NCI-H774 (cell line): ENCODE measurements at regions not wholly inside any gene's neighbourhood (a gene's known extent, or its start where the extent isn't known, plus 50 kb on each side); places are given as distances from the start of the nearest gene placed in this dataset.

Experiments
- DNase-seq: peaks from one replicate; lab custom pipeline; 2025; lab: John Stamatoyannopoulos, UW

DNA sequence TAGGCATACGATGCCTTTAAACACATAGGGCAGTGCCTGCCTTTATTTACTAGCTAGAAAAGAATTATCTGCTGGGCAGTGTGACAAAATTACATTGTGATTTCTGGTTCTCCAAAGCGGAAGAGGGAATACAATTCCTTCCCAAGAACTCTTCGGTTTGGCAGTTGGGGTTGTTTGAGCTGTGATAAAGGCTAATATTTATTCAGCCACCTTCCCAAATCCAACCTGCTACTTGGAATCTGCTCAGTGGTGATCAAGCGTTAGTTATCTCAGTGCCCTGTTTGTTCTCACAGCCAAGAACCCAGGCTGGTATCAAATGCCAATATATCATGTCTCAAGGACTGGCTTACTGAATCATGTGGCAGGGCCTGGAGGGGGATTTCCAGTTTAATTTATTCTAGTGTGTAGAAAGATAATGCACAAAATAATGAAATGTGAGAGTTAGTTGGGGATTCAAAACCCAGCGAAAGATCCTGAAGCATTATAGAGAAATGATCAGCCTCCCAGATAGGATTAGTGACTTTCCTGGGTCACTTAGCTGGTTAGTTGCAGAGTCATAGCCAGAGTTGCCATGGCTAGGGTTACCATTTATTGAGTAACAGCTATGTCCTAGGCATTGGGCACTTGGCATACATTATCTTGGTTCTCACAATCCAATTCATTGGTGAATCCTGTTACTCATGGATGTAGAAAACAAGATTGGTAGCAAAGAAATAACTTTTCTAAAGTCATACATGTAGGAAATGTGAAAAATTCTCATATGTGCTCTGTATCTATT is 457.0 kb upstream of the KLF4 start:
- DNase-seq: no peak

DNA sequence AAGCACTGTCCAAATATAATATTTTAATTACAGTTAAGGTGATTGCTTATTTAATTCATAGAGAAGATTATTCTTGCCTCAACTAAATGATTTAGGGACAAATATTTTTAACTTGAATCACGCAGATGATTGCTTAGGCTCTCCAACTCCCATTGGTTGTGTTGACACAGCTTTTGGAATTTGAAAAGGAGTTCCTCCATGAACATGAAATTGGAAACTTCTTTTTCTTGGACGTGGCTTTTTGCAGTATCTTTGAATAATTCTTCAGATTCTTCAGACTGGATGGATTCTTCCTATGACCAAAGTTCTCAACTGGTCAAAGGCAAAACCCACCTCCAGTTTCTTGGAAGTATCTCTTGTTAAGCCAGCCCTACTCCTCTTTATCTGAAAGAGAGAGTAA is 456.4 kb upstream of the KLF4 start:
- DNase-seq: no peak

DNA sequence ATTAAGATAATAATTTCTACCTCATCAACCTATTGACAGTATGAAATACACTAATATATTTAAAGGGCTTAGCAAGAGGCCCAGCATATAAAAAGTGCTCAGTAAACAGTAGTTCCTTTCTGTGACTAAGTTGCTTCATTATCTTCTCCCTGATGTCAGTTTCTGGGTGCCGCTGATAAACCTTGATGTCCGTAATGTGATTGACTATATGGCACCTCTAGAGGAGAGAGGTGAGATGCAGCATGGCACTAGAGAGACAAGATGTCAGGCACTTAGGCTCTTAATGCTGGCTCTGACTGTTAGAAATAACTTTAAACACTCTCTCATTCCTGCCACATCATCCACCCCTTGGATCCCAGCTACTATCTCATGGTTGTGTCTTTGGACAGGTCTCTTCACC is 455.9 kb upstream of the KLF4 start:
- no peak for DNase-seq

DNA sequence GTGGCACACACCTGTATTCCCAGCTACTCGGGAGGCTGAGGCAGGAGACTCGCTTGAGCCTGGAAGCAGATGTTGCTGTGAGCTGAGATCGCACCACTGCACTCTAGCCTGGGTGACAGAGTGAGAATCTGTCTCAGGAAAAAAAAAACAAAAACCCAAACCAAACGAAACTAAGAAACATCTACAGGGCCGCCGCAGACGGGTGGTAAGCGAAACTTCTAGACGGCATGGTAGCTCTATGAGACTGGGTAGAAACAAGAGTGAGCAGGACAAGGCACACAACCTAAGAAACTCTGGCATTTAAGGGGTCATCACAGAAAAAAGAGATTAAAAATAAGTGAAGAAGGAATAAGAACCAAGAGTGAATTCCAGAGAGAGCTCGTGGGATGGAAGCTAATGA is 454.8 kb upstream of the KLF4 start:
- DNase-seq: no peak

DNA sequence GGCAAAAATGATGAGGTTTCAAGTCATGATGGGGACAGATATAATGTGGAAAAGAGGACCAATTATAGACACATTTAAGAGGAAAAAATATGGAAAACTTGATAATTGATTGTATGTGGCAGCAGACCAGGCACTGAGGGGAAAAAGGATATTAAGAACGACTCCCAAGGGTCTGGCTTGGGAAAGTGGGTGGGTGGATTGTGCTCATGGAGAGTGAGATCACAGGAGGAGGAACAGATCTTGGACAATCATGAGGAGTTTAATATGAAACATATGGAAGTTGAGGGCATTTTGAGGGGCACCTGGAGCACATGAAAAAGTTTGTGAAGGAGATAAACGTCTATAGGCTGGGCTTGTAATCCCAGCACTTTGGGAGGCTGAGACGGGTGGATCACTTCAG is 454.3 kb upstream of the KLF4 start:
- no peak for DNase-seq

DNA sequence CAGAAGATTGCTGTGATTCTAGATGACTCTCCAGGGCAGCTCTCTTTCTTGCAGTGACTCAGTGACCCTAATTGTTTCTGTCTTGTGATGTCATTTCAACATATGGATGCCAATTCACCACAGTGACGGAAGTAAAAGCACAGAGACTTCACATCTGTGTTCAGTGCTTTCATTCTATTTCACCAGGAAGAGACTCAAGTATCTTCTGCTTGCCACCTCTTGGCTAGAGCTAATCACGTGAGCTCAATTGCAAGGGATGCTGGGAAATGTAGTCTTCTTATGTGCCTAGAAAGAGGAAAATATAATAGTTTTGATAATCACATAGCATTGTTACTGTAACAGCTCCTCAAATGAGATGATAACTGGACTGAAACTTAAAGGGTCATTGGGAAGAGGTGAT is 453.3 kb upstream of the KLF4 start:
- DNase-seq: no peak

DNA sequence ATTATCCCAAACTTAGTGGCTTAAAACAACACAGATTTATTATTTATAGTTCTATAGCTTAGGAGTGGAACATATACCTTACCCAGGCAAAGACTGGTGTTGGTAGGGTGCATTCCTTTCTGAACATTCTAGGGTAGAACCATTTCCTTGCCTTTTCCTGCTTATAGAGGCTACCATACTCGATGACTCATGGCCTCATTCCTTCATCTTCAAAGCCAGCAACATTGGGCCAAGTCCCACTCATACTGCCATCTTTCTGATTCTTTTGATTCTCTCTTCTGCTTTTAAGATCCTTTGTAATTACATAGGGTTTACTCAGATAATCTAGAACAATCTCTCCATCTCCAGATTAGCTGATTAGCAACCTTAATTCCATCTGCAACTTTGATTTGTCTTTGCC is 452.7 kb upstream of the KLF4 start:
- no peak for DNase-seq

DNA sequence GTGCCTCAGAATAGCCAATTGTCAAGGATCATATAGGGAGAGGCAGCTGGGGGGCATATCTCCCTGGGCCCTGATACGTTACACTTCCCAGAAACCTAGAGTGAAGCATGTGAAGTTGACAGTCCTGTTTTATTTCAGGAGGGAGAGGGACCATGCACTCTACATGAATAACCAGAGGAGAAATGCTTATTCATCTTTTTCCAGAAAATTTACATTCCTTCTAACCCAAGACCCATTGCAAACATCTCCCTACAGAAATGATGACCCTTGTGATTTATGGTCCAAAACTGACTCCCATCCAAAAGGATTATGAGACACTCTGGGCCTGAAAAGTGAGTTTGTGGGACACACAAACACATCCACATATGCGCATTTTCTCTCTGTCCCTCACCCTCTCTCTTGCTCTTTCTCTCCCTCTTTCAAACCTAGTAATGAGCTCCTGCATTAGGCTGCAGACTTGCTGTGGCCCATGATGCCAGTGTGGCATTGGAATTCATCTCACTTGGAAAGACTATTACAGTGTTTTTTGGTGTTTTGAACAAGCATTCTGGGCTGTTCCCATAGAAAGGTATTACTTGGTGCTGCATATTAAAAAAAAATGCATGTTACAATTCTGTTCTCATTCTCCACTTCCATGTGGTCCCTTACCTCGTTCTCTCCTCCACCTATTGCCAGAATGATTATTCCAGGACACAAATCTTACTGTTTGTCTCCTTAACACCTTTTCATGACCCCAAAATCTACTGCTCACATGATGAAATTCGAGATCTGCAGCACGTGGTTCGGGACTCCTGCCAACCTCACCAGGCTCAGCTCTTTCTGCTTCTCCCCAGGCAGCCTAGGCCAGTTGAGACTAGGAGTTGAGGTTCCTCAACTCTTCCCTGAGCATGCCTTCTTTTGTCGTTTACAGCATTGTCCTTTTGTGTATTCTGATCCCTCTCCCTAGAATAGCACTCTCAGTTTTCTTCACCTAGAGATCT is 451.3 kb upstream of the KLF4 start:
- DNase-seq: no peak

DNA sequence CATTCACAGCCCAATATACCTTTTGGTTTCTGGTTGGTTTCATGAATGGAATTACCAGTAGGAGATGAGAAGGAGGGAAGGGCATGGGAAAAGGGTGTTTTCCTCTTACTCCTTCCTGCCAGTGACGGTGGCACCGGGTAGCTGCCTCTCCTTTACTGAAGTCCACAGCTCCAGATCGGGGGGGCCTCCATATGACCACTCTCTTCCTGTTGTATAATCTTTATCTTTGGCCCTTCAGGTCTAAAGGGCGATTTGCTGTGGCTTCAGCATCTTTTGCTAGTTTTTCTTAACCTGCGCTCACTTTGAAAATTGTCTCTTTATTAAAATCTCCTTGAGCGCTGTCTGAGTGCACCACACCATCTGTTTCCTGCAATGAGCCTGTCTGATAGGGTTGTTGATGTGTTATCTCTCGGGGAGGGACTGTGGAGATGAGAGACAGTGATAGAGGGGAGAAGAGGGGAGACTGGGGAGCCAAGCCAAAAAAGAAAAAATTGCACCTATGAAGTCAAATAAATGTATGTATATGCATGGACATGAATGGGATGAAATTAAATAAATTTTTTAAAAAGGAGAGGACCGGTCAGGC is 449.3 kb upstream of the KLF4 start:
- no peak for DNase-seq

DNA sequence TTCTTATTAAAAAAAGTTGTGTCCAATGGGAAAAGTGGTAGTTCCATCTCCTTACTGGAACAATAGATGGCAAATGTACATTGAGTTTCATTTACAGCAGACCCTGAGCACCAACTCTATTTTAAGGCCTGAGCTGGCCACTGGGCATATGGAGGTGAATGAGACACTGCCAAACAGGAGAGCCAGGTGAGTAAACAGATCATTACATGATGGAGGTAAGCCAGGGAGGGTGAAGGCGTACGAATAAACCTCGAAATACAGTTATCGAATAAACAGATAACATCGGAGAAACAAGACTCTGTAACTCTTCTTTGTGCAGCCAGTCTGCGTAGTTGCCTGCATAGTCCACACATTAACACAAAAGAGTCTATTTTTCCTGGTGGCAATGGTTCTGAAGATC is 446.4 kb upstream of the KLF4 start:
- DNase-seq: peak; percentile 37

DNA sequence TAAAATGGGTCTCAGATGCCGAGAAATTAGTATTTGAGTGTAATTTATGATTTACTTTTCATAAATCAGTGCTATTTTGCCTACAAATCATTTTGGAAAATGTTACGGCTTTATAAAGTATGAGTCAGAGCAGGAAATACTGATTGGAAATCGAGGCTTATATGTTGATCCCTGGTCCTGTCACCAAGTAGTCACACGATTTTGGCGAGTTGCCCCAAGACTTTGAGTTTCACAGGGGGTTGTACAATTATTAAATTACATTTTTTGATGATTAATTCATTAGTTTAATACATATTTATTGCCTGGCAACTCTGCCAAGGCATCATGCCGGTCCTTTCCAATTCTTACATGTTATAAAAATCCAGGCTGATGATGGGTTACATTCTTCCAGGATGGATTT is 443.9 kb upstream of the KLF4 start:
- DNase-seq: no peak

DNA sequence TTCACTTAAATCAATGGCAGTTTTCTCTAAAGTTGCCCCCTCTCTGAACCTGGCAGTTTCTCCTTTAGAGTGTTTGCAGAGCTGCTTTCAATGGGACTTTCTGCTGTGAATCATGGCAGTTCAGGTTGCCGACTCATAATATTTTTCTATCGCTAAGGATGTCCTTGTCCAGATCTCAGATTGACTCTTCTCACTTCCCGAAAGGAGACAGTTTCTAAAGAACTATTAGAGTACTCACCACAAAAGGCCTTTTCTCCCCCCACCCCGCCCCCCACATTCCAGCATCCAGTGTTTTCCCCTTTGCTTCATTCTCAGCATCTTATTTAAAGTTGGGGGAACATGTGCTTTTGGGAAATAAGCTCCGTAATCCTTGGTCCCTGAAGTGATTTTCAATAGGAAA is 443.5 kb upstream of the KLF4 start:
- DNase-seq: no peak

DNA sequence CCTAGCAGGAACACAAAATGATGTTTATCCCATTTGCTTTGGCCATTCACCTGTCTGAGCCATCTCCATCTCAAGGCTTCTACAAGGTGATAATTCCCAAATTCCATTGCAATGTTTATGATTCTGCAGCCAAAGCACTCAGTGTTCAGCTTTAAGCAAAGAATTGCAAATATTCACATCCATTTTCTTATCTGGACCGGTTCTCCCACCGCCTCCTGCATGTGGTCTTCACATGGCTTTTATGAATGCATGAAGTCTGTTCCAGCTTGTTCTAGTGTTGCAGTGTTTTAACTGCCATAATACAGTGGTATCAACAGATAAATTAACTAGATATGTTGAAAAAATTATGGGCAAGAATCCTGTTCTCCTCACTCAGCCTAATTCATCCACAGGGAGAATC is 443.0 kb upstream of the KLF4 start:
- no peak for DNase-seq

DNA sequence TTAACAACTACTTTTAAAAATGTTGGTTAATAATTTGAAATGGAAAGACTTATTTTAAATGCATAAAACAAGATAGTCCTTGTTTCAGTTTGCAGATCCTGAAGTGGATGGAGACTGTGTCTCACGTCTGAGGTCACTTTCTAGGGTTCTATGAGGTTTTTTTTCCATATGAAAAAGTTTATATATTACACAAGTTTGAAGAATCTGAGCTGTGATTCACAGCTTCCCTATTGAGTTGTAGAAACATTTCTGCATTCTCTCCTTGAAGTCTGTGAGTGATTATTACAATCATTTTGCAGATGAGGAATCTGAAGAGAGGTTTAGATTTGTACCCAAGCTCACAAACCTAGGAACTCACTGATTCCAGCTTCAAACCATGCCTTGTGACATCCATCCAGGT is 442.5 kb upstream of the KLF4 start:
- DNase-seq: no peak

DNA sequence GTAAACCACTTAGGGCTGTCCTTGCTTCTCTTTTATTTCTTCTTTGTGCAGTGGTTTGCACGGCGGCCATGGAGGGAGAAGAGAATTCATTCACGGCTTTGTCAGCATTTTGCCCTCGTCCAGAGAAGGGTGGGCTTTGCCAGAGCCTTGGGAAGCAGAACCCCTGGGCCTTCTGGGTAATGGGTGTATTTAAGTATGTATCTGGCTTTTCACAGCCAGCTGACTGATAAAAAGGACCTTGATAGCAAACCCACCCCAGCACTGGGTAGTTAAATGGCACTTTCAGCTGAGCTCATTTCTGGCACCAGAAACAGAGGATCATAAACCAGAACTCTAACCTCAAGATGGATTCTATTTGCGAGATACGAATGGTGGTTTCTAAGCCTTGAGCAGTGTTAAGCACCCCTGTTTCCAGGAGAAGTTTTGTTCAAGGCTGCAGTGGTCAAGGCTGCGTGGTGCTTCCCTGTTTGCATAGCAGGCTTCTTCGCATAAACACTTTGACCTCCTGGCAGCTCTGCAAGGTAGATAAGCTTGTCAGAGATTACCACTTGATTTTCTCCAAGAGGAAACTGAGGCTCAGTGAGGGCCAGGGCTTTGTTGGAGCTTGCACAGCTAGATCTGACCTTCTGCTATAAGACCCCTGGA is 441.6 kb upstream of the KLF4 start:
- DNase-seq: no peak

DNA sequence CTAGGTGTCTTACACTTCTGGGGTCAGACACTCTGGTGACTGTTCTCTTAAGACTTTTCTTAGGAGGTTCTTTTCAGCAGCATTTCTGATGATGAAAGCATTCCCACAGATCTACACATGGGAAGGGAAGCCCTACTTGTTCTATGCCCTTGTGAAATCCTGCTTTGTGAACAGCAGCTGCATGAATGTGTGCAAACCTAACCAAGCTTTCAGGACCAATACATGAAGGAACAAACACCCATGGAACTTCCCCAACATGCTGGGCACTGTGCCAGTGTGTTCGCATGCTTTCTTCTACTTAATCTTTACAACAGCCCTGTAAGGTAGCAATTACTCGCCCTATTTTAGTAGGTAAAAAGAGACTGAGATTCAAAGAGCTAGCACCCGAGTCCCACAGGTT is 439.9 kb upstream of the KLF4 start:
- DNase-seq: no peak

DNA sequence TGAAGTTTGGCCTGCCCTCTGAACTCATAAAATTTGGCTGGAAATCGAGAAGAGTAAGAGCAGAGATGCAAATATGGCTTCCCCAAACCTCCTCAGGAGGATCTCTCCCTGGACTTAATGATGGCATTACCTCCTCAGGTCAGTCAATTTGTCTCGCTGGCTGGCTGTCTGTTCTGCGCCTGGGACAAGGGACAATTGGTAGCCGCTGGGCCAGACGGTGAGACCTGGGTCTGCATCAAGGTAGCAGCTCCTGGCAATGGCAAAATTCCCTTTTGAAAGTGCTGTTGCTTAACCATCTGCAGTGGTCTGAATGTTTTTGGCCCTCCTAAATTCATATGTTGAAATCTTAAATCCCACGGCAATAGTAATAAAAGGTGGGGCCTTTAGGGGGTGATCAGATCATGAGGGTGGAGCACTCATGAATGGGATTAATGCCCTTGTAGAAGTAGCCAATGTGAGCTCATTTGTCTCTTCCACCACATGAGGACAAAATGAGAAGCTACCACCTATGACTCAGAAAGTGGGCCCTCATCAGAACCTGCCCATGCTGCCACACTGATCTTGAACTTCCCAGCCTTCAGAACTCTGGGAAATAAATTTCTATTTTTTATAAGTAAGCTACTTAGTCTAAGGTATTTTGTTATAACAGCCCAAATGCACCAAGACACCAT is 439.3 kb upstream of the KLF4 start:
- DNase-seq: no peak

DNA sequence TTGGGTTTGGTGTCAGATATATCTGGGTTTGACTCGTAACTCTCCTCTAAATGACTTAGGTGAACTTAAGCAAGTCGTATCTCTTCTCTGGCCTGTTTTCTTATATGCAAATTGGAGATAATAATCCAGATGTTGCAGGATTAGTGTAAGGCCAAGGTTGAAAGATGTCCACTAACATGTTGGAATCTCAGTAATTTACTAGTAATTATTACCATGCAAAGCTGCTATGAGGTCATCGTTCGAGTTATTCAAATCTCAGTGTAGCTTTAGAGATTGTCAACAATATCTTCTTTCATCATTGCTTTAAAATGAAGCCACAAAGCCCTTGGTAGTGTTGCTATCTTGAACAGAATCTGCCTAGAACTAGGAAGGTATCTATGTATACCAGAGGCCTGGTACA is 437.7 kb upstream of the KLF4 start:
- DNase-seq: no peak

DNA sequence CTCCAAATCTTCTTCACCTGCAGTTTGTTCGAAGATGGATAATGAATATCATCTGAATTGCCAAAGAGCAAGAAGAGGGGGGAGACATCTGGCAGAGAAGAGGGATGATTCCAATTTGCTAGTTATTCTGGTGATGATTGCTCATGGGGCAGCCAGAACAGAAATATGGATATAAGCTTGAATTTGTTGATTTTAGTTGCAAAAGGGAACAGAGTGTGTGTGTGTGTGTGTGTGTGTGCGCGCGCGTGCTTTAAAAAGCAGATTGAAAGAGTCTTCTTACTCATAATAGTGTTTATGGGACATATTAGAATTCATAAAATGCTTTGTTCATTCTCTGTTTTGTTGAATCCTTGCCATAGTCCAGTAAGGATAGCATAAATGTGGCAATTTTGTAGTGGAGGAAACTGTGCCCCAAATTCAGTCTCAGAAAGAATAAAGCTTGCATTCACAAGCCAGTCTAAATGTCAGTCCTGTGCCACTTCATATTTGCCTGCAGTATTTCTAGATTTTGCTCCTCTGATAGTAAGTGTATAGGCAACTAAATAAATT is 436.3 kb upstream of the KLF4 start:
- DNase-seq: no peak

DNA sequence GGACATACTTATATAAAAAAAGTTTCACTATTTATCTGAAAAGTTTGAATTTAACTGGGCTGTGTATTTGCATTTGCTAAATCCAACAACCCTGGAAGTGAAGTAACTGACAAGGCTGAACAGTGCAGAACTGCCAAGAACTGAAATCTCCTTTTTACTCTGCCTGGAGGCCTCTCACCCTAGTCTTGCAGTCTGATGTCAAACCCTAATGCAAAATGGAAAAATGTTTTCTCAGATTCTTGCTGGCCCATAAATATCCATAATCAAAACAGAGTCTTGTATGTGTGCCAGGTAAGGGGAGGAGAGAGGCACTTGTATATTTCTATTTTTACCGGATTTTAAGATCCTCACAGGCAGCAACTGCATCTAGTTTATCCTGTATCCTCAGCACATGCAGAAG is 432.7 kb upstream of the KLF4 start:
- DNase-seq: no peak

DNA sequence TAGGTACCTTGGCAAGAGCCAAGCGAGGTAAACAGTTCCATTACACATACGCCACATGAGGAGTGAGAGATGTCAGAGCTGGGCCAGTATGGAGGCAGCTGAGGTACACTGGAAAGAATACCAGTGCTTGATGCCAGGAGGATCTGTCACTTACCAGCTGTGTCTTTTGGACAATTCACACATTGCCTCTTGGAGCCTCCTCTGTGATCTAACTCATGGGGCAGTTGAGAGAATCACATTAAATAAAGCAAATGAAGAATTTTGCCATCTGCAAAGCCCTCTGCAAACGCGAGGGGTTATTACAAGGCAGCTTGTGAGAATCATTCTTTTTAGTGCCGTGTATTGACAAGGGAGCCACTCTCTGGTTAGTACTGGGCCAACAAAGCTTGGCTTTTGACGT is 429.7 kb upstream of the KLF4 start:
- DNase-seq: no peak

DNA sequence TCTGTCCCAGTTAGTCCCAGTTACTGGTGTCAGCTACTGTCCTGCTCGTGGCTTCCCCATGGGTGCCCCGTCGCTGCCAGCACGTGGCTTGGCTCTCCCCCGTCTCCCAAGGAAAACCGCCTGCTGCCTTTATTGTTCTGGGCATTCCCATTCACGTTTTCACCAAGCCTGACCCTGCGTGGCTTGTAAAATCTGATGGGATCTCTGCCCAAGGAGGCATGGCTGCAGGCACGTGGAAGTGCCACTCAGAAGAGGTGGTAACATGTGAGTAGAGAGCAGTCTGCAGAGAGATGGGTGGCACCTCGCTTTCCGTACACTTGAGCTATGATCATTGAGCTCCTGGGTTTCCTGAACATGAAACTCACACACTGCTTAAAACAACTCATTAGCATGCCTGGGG is 429.2 kb upstream of the KLF4 start:
- DNase-seq: no peak
